HUDEP-2 (cell line): ENCODE measurements at regions not wholly inside any gene's neighbourhood (a gene's known extent, or its start where the extent isn't known, plus 50 kb on each side); places are given as distances from the start of the nearest gene placed in this dataset.
A peak's percentile ranks its signal among the peaks of the same experiment; 100 is the strongest.
"Not testable (repeated sequence)": the region's sequence is repeated elsewhere in the genome, so short reads cannot be mapped to it uniquely, and the experiment has no call there.

Experiments
- DNase-seq, 76 experiments: peaks; one replicate each; lab custom pipeline; 2025; ENCODE audit not compliant: unreplicated experiment in 76 of 76; lab: John Stamatoyannopoulos, UW

- DNase-seq: no peak
These were observed 132.1 kb upstream of the SETBP1 start for GRCh38 chr18:44548291-44549221.

GRCh38 chr18:44552706-44553105 is 128.0 kb upstream of the SETBP1 start:
- no peak for DNase-seq

DNA sequence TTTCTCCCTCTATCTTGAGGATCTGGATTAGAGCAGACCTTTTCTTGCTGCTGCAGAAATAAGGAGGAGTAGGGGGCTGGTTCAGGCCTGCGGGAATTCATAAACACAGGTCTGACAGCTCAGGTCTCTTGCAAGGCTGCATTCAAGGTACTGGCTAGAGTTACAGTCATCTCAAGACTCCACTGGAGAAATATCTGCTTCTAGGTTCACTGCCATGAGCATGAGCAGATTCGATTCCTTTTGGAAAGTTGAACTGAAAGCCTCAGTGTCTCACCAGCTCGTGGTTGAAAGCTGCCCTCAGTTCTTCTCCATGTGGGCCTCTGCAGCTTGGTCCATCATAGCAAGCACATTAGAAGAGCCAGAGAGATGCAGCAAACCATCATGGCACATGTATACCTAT is 124.4 kb upstream of the SETBP1 start:
- no peak for DNase-seq

DNA sequence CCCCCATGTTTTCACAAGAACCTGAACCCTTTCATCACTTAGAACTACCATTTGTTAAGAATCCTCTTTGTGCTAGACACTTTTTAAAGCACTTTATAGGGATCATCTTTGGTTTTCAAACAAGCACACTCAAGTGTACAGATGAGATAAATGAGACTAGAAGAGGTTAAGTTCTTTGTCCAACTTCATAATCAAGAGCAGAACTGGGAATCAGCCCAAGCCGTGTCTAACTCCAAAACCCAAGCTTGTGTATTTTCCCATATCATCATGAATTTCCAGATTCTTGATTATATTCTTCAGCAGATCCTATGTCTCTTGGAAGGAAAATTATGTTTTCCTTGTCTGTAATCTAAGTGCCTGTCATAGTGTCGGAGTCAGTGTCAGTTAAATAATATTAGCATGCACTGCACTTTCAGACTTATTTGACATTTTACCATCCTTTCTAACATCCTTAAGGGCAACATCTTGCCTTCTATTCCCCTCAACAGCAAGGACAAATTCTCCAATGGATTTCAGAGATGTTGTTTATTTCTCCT is 123.0 kb upstream of the SETBP1 start:
- DNase-seq: no peak

- no peak for DNase-seq
These were observed 121.9 kb upstream of the SETBP1 start for GRCh38 chr18:44558767-44559166.

GRCh38 chr18:44562986-44563385 is 117.7 kb upstream of the SETBP1 start:
- no peak for DNase-seq

DNA sequence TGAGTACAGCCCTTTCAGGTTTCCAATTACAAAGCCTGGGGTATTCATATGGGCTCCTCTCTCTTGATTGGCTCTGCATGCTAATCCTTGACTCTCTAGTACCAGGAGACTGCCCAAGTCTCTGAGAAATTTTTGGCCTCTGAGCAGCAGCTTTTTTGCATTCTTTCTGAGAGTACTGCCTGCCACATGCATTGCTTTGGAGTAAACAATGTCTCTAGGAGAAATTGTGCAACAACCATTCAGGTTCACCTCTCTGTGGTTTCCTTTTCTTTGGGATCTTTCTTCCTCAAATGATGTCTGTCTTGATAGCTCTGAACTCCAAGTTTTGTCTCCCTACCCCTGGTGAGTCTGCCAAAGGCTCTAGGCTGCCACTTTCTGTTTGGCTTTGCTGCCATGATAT is 115.8 kb upstream of the SETBP1 start:
- DNase-seq: no peak

DNA sequence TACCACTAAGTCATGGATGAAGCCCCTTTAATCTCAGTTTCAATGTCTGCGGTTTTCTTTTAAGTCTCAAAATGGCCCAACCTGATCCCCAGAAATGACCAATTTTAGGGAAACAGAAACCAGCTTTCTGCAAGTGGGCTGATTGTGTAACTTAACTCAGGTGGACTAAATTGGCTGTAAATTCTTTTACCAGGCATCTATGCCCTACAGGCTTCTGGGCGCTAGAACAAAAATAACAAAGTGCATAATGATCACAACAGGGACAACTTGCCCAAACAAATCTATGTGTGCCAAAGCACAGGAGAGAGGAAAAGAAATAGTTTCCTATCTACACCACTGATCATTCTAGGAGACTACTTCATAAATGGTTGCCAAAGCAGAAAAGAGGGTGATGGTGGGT is 112.3 kb upstream of the SETBP1 start:
- DNase-seq: no peak

GRCh38 chr18:44568986-44569385 is 111.7 kb upstream of the SETBP1 start:
- no peak for DNase-seq

- no peak for DNase-seq
These were observed 111.2 kb upstream of the SETBP1 start for GRCh38 chr18:44569391-44570055.

- DNase-seq: peak in 2 of 76 experiments; percentile 0 to 23
These were observed 101.5 kb upstream of the SETBP1 start for GRCh38 chr18:44579028-44579702.

DNA sequence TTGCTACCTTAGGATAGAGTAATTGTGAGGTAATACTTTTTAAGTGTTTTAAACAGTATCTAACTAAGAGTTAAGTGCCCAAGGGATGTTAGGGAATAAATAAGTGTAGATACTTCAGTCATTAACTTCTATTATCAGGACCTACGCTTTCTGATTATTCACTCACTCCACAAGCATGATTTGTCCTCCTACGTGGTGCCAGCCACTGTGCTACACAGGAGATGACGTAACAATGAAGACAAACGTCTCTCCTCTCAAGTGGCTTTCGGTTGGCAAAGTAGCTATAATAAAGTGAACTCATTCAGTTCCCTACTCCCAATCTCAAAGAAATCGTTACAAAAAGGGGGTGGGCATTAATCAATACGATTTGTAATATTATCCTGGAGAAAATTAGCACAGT is 100.9 kb upstream of the SETBP1 start:
- DNase-seq: no peak

DNA sequence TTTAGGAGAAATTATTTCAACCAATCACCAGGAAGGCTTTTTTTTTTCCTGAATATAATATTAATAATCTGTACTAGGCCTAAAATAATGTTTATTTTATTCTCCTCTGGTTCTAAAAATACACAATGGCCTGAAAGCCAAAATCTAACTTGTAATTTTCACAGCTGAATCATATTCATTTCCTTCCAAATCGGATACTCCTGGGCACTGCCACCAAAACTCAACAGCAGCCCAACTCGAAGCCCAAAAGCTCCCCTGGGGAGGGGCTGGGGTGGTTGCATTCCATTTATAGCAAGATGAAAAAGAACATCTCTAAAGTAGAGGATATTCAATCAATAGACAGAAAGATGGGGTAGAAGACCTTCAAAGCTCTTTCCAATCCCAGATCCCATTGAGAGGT is 100.5 kb upstream of the SETBP1 start:
- DNase-seq: no peak

DNA sequence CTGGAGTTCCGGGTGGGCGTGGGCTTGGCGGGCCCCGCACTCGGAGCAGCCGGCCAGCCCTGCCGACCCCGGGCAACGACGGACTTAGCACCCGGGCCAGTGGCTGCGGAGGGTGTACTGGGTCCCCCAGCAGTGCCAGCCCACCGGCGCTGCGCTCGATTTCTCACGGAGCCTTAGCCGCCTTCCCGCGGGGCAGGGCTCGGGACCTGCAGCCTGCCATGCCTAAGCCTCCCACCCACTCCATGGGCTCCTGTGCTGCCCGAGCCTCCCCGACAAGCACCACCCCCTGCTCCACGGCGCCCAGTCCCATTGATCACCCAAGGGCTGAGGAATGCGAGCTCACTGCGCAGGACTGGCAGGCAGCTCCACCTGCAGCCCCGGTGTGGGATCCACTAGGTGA is 99.9 kb upstream of the SETBP1 start:
- not testable (repeated sequence) for DNase-seq

DNA sequence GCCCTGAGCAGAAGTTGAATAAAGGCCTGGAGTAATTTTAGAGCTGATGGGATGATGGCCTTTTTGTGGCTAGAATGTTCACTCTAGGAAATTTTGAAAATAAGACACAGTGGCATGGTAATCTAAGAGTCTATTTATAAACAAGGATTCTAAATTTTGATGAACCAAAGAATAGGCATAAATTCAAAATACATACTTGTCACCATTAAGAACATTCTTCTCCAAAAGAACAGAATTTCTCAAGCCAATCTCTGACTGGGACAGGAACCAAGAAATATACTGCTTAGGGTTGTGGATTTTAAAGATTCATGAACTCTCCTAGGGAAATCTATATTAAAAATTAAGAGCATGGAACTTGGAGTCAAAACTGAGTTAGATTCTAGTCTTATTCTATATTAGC is 98.2 kb upstream of the SETBP1 start:
- no peak for DNase-seq

DNA sequence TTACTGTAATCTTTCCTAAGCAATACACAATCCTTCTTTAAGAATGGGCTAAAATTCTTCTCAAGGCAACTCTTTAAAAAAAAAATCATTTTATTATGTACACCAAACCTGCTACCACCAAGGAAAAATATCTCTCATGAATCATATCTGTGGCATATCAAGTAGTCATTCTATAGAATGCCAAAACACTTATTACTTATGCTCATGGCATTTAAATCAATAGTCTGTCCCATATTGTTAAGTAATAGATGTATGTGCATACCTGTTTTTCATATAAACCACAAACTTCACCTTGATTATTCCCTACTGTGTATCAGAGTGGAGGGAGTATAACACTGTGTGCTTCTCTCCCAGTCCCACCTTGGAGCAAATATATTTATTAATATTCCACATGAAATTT is 95.8 kb upstream of the SETBP1 start:
- no peak for DNase-seq

DNA sequence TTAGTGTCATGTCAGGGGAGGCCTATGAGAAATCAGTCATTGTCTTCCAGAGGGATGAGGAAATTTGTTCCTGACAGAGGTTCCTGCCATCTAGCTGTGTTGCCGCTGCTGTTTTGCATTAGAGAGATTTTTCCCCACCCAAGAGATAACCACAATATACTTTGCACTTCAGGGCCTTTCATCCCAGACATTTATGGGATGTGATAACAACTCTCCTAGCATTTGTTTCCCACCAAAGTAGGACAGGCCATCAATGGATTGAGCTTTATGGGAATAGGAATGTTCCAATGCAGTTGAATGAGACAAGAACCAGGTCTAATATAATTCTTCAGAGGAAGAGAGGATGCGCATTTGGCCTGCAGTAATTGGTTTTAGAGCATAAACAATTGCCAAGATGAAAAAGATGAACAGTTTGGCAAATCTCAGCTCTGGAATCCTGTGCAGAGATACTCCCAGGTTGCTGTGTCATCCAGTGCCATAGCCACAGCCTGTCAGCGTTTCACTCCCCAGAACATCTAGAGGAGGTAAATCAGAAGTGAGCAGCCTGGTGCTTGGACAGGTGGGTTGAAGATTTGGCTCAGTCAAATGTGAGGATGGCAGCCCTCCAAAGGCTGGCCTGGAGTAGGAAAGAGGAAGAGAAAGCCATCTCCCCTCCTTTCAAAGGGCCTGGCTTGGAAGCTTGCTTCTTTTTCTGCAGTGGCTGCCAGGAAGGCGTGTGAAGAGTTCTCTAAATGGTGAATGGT is 93.7 kb upstream of the SETBP1 start:
- no peak for DNase-seq

DNA sequence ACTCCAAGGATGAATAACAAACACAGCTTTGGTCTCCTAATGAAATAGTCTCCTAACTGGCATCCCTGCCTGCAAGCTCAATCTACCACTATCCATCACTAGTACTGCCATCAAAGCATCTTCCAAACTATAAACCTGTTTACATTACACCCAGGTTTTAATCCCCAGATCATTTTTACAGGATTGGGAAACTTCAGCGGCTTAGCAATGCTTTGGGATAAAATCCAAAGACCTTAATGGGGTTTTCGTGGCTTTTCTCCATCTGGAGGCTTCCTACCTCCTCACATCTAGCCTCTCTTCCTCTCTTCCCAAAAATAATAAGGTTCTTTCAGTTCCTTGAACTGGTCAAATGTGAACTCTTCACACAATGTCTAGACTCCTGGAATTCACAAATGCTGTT is 92.2 kb upstream of the SETBP1 start:
- no peak for DNase-seq

DNA sequence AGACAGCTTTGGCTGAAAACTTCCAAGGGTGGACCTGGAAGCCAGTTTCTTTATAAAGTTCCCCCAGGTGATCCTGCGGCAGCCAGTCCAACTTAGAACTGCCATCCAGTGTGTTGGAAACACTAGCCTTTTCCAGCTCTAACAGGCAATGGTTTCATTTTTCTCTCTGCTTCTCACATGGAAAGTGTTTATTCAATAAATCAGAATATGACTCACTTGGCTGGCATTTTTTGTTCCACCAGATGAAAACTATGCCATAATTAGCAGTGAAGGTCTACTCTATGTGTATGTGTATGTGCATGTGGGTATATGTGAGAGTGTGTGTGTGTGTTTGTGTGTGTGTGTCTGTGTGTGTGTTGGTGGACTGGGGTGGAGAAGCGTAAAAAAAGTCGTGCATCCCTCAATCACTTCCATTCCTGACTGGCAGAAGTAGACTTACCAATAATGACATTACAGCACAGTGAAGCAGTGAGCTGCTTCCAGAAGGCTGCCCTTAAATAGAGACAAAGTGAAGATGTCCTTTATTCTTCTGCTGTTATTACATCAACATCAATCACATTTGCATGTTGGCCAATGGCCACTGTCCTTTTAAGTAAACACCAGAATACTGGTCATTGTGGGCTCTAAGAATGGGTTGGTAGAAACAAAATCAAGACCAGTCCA is 90.9 kb upstream of the SETBP1 start:
- DNase-seq: no peak
